VCaP (cell line): ENCODE measurements at regions not wholly inside any gene's neighbourhood (a gene's known extent, or its start where the extent isn't known, plus 50 kb on each side); places are given as distances from the start of the nearest gene placed in this dataset.
"Not testable (repeated sequence)": the region's sequence is repeated elsewhere in the genome, so short reads cannot be mapped to it uniquely, and the experiment has no call there.

Experiments
- H3K27ac ChIP-seq: fragments of 450-650 bp; 2 replicates; pipeline ENCODE4 v1.5.1; 2017
- TF ChIP-seq, protein P1 (sequence below): fragments of 450-650 bp; conservative IDR thresholded peaks from 2 replicates; pipeline ENCODE4 v1.5.1; 2017; ENCODE audit warnings: mild to moderate bottlenecking, moderate library complexity

DNA sequence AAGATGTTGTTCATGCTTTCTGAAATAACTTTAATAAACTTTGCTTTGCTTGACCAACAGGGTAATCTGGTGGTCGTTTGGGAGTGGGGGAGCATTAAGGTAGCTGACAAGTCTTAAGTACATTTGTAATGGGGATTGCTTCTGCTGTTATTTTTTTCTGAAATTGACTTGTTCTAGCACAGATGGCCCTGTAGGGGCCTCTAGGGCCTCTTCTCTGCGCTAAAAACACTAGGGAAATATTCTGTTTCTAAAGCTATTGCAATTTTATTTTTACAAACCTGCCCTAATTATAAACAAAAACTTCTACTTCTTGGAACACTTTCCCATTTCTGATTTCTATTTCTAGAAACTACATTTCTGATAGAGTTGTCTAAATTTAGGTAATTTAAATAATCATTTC, 191.3 kb upstream of the KCNJ3 start:
- H3K27ac ChIP-seq = no peak overlapping the region
- TF ChIP-seq, protein P1, sequence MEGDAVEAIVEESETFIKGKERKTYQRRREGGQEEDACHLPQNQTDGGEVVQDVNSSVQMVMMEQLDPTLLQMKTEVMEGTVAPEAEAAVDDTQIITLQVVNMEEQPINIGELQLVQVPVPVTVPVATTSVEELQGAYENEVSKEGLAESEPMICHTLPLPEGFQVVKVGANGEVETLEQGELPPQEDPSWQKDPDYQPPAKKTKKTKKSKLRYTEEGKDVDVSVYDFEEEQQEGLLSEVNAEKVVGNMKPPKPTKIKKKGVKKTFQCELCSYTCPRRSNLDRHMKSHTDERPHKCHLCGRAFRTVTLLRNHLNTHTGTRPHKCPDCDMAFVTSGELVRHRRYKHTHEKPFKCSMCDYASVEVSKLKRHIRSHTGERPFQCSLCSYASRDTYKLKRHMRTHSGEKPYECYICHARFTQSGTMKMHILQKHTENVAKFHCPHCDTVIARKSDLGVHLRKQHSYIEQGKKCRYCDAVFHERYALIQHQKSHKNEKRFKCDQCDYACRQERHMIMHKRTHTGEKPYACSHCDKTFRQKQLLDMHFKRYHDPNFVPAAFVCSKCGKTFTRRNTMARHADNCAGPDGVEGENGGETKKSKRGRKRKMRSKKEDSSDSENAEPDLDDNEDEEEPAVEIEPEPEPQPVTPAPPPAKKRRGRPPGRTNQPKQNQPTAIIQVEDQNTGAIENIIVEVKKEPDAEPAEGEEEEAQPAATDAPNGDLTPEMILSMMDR = no peak; the same call in 1 of the 2 replicates

DNA sequence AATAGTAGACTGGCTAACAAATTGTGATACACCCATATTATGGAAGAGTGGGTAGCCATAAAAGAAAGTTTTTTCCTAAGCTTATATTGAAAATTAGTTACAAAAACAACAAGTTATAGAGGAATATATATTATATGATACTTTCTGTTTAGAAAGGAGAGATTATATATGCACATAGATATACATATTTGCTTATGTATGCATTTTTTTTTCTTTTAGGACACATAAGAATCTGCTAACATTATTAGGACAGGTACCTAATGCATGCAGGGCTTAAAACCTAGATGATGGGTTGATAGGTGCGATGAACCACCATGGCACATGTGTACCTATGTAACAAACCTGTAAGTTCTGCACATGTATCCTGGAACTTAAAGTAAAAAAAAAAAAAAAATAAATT, 179.6 kb upstream of the KCNJ3 start:
- no peak overlapping the region for H3K27ac ChIP-seq
- TF ChIP-seq, protein P1 = no peak

DNA sequence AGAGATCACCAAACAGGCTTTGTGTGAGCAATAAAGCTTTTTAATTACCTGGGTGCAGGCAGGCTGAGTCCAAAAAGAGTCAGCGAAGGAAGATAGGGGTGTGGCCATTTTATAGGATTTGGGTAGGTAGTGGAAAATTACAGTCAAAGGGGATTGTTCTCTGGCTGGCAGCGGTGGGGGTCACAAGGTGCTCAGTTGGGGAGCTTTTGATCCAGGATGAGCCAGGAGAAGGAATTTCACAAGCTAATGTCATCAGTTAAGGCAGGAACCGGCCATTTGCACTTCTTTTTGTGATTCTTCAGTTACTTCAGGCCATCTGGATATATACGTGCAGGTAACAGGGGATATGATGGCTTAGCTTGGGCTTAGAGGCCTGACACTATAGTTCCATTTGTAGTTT, 177.5 kb upstream of the KCNJ3 start:
- H3K27ac ChIP-seq = not testable (repeated sequence)

DNA sequence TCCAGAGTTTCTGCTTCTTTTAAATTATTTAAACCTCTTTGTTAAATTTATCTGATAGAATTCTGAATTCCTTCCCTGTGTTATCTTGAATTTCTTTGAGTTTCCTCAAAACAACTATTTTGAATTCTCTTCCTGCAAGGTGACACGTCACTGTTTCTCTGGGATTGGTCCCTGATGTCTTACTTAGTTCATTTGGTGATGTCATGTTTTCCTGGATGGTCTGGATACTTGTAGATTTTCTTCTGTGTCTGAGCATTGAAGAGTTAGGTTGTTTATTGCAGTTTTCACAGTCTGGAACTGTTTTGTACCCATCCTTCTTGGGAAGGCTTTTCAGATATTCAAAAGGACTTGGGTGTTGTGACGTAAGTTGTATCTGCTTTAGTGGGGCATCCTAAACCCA, 172.3 kb upstream of the KCNJ3 start:
- no peak overlapping the region for H3K27ac ChIP-seq
- TF ChIP-seq, protein P1 = no peak

DNA sequence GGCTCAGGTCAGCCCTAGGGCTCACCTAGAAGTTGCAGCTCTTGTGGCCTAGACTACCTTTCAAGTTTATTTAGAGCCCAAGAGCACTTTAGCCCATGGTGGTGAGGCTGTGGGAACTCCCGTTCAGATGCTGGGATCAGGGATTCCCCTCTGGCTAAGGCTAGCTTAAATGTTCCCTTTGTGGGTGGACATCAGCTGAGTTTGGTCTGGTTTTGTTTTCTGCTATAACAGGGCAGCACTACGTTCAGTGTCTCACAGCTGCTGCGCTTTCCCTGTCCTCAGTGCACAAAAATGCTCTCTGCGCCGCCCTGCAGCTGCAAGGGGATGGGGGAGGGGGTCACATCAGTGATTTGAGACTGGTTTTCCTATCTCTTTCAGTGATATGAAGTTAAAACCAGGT, 170.5 kb upstream of the KCNJ3 start:
- TF ChIP-seq, protein P1 = no peak
- no peak overlapping the region for H3K27ac ChIP-seq

DNA sequence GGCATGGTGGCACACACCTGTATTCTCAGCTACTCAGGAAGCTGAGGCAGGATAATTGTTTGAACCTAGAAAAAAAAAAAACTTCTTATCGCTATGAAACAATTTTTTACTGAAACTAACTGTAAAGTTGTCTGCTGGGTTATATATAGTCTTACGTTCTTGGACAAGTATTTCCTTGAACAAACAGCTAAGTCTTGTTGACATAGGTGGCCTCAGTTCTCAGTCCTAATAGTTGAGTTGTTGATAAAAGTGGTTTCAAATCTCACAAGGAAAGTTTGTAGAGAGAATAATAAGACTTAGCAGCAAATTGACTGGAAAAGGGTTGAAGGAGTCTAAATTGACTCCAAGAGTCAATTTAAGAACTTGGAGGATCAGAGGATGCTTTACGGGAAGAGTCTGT, 166.5 kb upstream of the KCNJ3 start:
- no peak overlapping the region for H3K27ac ChIP-seq

DNA sequence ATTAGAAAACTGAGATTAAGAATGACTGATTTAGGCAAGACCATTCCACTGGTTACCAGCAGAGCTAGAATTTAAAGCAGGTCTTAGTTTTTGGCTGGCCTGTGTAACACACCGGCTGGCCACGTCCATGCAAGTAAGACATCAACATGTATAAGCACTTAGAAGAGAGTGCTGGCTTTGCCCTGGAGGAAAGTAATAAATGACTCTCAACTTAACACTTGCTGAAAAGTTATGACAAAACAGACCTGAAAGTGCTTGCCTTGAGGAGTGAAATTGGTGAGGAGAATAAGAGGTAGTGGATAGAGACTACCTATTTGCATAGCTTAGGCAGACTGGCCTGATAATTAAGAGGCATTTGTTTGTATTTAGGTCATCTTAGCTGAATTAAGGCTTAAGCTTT, 165.7 kb upstream of the KCNJ3 start:
- TF ChIP-seq, protein P1 = no peak
- no peak overlapping the region for H3K27ac ChIP-seq

More for the DNA sequence above, 166.5 kb upstream of the KCNJ3 start:
- TF ChIP-seq, protein P1 = no peak

DNA sequence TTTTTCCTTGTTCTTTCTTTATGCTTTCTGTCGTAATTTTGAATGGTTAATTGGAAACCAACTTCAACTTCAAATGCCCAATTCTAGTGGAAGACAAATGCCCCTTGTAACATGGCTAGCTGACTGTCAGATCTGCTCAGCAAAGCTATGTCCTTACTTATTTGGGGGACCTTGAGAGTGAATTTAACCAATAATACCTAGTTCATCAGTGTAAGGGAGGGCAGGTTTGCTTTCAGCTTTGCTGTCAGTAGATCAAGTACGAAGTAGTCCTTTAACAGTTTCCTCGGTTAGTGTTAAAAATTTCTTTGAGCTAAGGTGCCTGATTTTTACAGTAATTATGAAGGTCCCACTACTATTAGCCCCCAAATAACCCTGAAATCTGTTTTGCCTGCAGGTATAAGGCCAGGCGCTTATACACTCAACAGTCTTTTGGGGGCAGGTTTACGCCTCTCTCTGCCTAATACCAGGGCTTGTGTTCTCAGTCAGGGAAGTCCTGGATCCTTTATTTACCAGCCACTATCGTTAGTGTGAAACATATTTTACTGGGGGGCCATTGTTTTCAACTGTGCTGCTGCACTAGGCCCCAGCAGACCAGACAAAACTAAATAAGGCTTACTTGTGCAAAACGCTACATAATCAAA, 165.1 kb upstream of the KCNJ3 start:
- TF ChIP-seq, protein P1 = no peak
- H3K27ac ChIP-seq = no peak overlapping the region
